Mammary epithelial cell (primary cell): ENCODE measurements at regions not wholly inside any gene's neighbourhood (a gene's known extent, or its start where the extent isn't known, plus 50 kb on each side); places are given as distances from the start of the nearest gene placed in this dataset.

ENCODE experiments used
- CTCF ChIP-seq, 2 donors: IDR thresholded peaks in 1 of 2; conservative IDR thresholded peaks in 1 of 2; 2 replicates each; pipeline ENCODE4 v1.5.1; 2011 to 2012; ENCODE audit warnings: inconsistent platforms in 2 of 2, low read length in 2 of 2, mild to moderate bottlenecking in 2 of 2, control low read depth in 1 of 2, low read depth in 1 of 2; ENCODE audit not compliant: insufficient read depth in 1 of 2; ENCODE audit errors: extremely low read depth in 1 of 2
- EZH2 ChIP-seq: IDR thresholded peaks from 2 replicates; pipeline ENCODE4 v1.6.1; 2012; ENCODE audit warnings: low read length, inconsistent platforms, borderline replicate concordance

DNA sequence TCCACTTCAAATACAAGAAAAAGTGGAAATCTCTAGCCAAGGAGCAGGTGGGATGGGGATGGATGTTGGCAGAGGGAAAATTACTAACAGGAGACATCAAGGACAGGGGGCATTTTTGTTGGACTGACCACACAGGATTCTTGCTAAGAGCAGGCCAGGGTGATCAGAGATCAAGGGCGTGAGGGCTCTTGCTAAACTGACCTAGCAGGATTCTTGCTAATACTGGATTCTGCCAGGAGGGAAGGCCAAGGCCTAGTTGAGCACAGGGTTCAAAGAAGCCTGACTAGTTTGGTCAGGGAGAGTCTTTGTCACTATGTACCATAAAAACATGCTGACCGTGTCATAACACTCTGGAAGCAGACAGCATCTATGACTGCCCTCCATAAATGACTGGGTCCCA lies 442.7 kb downstream of the PID1 start:
- no peak for TF ChIP-seq CTCF (conservative IDR thresholded peaks at IDR 0.05 in 1 of 2, IDR thresholded peaks at IDR 0.05 in 1 of 2; ENCODE audit: extremely low read depth in 1 of 2, insufficient read depth in 1 of 2, low read depth in 1 of 2, low read length in 2 of 2)
- TF ChIP-seq EZH2, result no peak
